GM12878 (cell line): ENCODE measurements at regions not wholly inside any gene's neighbourhood (a gene's known extent, or its start where the extent isn't known, plus 50 kb on each side); places are given as distances from the start of the nearest gene placed in this dataset.

ENCODE experiments used
- ATAC-seq: fragments of 200-7000 bp; cut with Tn5 transposase; 3 replicates; pipeline ENCODE4 v1.9.1; 2020; ENCODE audit warnings: mild to moderate bottlenecking, moderate library complexity
- BruUV-seq: library from RNA; stranded (reverse); fragments of 400-500 nt; replicated peaks from 2 replicates; lab custom pipeline; 2021; lab: Mats Ljungman, UMichigan
- CTCF ChIA-PET: fragments of 300-600 bp; sonication (Branson Sonifier 250); formaldehyde crosslinking; extraction: SDS; loops from one replicate; lab custom pipeline; 2021; ENCODE audit warnings: inconsistent platforms; lab: Yijun Ruan, JAX
- POLR2A ChIA-PET: fragments of 350-600 bp; formaldehyde crosslinking; extraction: SDS; loops from one replicate; lab custom pipeline; 2021; ENCODE audit warnings: inconsistent platforms; lab: Charles Lee
- RAD21 ChIA-PET: fragments of 300-600 bp; sonication (Branson Sonifier 250); formaldehyde crosslinking; loops from one replicate; lab custom pipeline; 2023; ENCODE audit warnings: antibody characterized with exemption; ENCODE audit not compliant: unreplicated experiment; lab: Charles Lee
- SMC1A ChIA-PET: fragments of 300-600 bp; sonication (Branson Sonifier 250); formaldehyde crosslinking; loops from one replicate; lab custom pipeline; 2023; ENCODE audit not compliant: unreplicated experiment, uncharacterized antibody; lab: Charles Lee
- DNase-seq: peaks from one replicate; pipeline ENCODE4 v3.0.0-alpha.2; 2011; ENCODE audit warnings: low read depth, low spot score
- FAIRE-seq: peaks from 3 replicates; lab custom pipeline; 2011; peaks lifted over from hg19 to GRCh38; lab: Jason Lieb, UNC
- H2AFZ ChIP-seq: 2 replicates; pipeline ENCODE4 v1.6.0; 2011; ENCODE audit warnings: low read depth, low read length, control low read depth; ENCODE audit not compliant: control insufficient read depth
- H3K27ac ChIP-seq: 2 replicates; pipeline ENCODE4 v1.5.1; 2011; ENCODE audit warnings: control low read depth; ENCODE audit not compliant: control insufficient read depth, insufficient read depth
- H3K27me3 ChIP-seq, 2 experiments: replicated peaks in 1 of 2; 2 replicates each; pipeline versions ENCODE4 v1.6.0 to v1.6.1; 2011; ENCODE audit warnings: low read length in 1 of 2; ENCODE audit not compliant: control insufficient read depth in 2 of 2, insufficient read depth in 2 of 2
- H3K36me3 ChIP-seq, 2 experiments: 2 replicates each; pipeline ENCODE4 v1.5.1; 2011; ENCODE audit warnings: low read length in 1 of 2; ENCODE audit not compliant: control insufficient read depth in 2 of 2, insufficient read depth in 2 of 2
- H3K4me1 ChIP-seq: 2 replicates; pipeline ENCODE4 v1.6.1; 2011; ENCODE audit warnings: mild to moderate bottlenecking, low read length, moderate library complexity, mixed read lengths; ENCODE audit not compliant: control insufficient read depth, insufficient read depth
- H3K4me2 ChIP-seq: 2 replicates; pipeline ENCODE4 v1.6.0; 2011; ENCODE audit warnings: control low read depth; ENCODE audit not compliant: control insufficient read depth, insufficient read depth
- H3K4me3 ChIP-seq: fragments of 200-600 bp; sonication (generic); 2 replicates; pipeline ENCODE4 v1.5.1; 2016
- H3K79me2 ChIP-seq: 2 replicates; pipeline ENCODE4 v1.6.0; 2011; ENCODE audit warnings: low read length; ENCODE audit not compliant: control insufficient read depth, insufficient read depth
- H3K9ac ChIP-seq: 2 replicates; pipeline ENCODE4 v1.8.0; 2011; ENCODE audit warnings: low read length, control low read depth, mixed read lengths; ENCODE audit not compliant: control insufficient read depth, insufficient read depth
- H3K9me3 ChIP-seq: replicated peaks from 3 replicates; pipeline ENCODE4 v1.5.1; 2011; ENCODE audit warnings: mild to moderate bottlenecking, low read length; ENCODE audit not compliant: control insufficient read depth, insufficient read depth
- H4K20me1 ChIP-seq: 2 replicates; pipeline ENCODE4 v1.6.0; 2011; ENCODE audit not compliant: control insufficient read depth, insufficient read depth
- CBX5 ChIP-seq: sonication (generic); IDR thresholded peaks from 2 replicates; pipeline ENCODE4 v1.6.1; 2016; ENCODE audit warnings: low read depth, moderate library complexity, mild to moderate bottlenecking, inconsistent platforms
- ELK1 ChIP-seq: IDR thresholded peaks from 2 replicates; pipeline ENCODE4 v1.6.1; 2012; ENCODE audit warnings: low read depth, low read length, improper control_type of control experiment
- JUND ChIP-seq: IDR thresholded peaks from 2 replicates; pipeline ENCODE4 v1.6.1; 2012; ENCODE audit warnings: low read depth, mild to moderate bottlenecking, low read length, improper control_type of control experiment, moderate library complexity
- SREBF1 ChIP-seq: IDR thresholded peaks from 2 replicates; pipeline ENCODE4 v1.6.1; 2012; ENCODE audit warnings: mild to moderate bottlenecking, low read length
- SUPT20H ChIP-seq: IDR thresholded peaks from 2 replicates; pipeline ENCODE4 v1.6.1; 2011; ENCODE audit warnings: low read depth, mild to moderate bottlenecking, low read length, moderate library complexity, borderline replicate concordance; ENCODE audit not compliant: control insufficient read depth
- ZBED1 ChIP-seq: IDR thresholded peaks from 2 replicates; pipeline ENCODE4 v1.6.1; 2016; ENCODE audit warnings: borderline replicate concordance
- WGBS: methylation state at CpG from one replicate; pipeline ENCODE4 v1.1.6; 2016; ENCODE audit warnings: low lambda C conversion rate; ENCODE audit not compliant: insufficient replicate concordance, insufficient coverage; ENCODE audit errors: missing lambda C conversion rate; 5-methylcytosine and 5-hydroxymethylcytosine counted together
- in situ Hi-C: fragments of 300-500 bp; cut with MboI; formaldehyde crosslinking; loops from 9 replicates; pipeline ENCODE4 v1.14.3; 2018; ENCODE audit warnings: mixed read lengths
- intact Hi-C: fragments of 100-400 bp; cut with micrococcal nuclease; formaldehyde crosslinking; loops from one replicate; pipeline ENCODE4 v1.14.2; 2022; ENCODE audit not compliant: unreplicated experiment

- TF ChIP-seq SUPT20H, result no peak
- TF ChIP-seq ZBED1, result no peak
- TF ChIP-seq ELK1, result no peak
Observed at GRCh38 chr7:81560708-81561107, 209.1 kb downstream of the HGF start (continued).

- FAIRE-seq (no peak), ATAC-seq (no peak), DNase-seq (no peak)
- no TSS peak for BruUV-seq
- no peaks in the 10 kb centered on the region for H3K36me3 ChIP-seq
- in situ Hi-C loops, result no loop called here
- H3K4me1 ChIP-seq, result no peaks in the 10 kb centered on the region
- H2AFZ ChIP-seq, result no peak overlapping the region
- intact Hi-C loops, result no loop called here
- H3K4me2 ChIP-seq, result no peak overlapping the region
- H4K20me1 ChIP-seq, result no peaks in the 10 kb centered on the region
- H3K27ac ChIP-seq, result no peak overlapping the region
- H3K27me3 ChIP-seq, result no peaks in the 10 kb centered on the region
- SMC1A ChIA-PET, result interaction anchor here (1.8 kb wide), 1 partner anchor 9 kb away, joined by 4 read pairs; no protein-coding TSS in a partner anchor
- H3K79me2 ChIP-seq, result no peaks in the 10 kb centered on the region
- no peak overlapping the region for H3K4me3 ChIP-seq
- POLR2A ChIA-PET, result no interaction called here
- no peaks in the 10 kb centered on the region for H3K9me3 ChIP-seq
- 64% methylated on average over 8 of the region's 8 CpGs for WGBS
- no peak overlapping the region for H3K9ac ChIP-seq
- RAD21 ChIA-PET, result no interaction called here
- TF ChIP-seq JUND (no peak), SREBF1 (no peak), CBX5 (no peak)
- CTCF ChIA-PET, result interaction anchor here (0.6 kb wide), 1 partner anchor 145 kb away, joined by 3 read pairs; no protein-coding TSS in a partner anchor
Observed at GRCh38 chr7:81549484-81550016, 220.3 kb downstream of the HGF start.
